GM21825 (cell line): ENCODE measurements at regions not wholly inside any gene's neighbourhood (a gene's known extent, or its start where the extent isn't known, plus 50 kb on each side); places are given as distances from the start of the nearest gene placed in this dataset.
"Not testable (repeated sequence)": the region's sequence is repeated elsewhere in the genome, so short reads cannot be mapped to it uniquely, and the experiment has no call there.

ENCODE experiments used
- ATAC-seq: cut with Tn5 transposase; IDR thresholded peaks from one replicate; pipeline ENCODE4 v1.9.1; 2021; ENCODE audit warnings: mild to moderate bottlenecking, moderate library complexity; ENCODE audit not compliant: unreplicated experiment

- ATAC-seq = not testable (repeated sequence)
Measured at GRCh38 chr10:27347827-27348207, 107.2 kb upstream of the ACBD5 start.

- peak; percentile 51 for ATAC-seq
Measured at GRCh38 chr10:27345455-27345920, 104.9 kb upstream of the ACBD5 start.

- peak; percentile 79 for ATAC-seq
Measured at GRCh38 chr10:27344568-27345454, 104.2 kb upstream of the ACBD5 start.

GRCh38 chr10:27341001-27341400, 100.4 kb upstream of the ACBD5 start:
- ATAC-seq = no peak

- ATAC-seq = not testable (repeated sequence)
Measured at GRCh38 chr10:27335246-27335645, 94.6 kb upstream of the ACBD5 start.

- ATAC-seq = no peak
Measured at GRCh38 chr10:27330074-27330473, 89.5 kb upstream of the ACBD5 start.

DNA sequence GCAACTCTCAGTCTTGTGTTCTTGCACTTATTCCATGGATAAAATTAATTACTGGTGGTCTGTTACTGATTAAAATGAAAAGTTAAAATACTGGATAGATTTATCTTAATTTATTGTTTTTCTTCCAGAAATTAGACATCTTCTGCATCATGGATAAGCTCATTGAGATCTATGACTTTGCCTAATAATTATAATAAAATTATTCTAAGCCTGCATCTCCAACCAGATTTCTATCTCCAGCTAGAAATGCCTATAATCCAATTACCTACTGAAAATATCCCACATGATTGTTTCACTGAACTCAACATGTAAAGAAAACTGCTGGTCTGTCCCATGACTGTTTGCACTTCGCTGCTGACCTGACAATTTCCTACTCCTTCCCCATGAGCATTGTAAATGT, 88.3 kb upstream of the ACBD5 start:
- no peak for ATAC-seq

- ATAC-seq = not testable (repeated sequence)
Measured at GRCh38 chr10:27326748-27327147, 86.2 kb upstream of the ACBD5 start.

DNA sequence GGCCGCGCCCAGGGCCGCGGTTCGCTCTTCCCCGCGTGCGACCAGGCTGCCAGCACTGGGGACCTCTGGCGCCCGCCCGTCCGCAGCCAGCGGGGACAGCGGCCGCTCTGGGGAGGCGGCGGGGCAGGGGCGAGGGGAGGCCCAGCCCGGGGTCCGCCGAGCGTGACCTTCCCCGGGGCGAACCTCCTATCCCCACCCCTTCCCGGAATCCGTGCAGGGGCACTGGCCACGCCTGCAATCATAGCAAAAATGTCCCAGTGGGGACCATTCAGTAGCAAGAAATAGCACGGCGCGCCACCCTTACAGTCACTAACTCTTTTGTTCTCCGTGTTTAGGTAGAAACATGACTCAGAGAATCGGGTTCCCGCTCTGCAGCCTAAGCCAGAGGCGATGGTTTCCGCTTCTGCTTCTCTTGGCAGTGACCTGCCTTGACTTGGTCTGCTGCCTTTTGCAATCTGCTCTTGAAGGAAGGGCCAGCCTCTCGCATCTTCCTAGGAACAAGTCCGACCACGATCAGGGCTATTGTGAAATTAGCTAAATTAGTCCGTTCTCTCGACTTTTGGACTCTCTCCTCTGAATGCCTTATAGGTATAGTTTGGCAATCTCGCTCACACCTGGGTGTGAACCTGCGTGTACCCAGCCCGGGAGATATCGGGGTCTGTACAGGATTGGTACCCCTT, 79.3 kb upstream of the ACBD5 start:
- peak; percentile 61 for ATAC-seq

GRCh38 chr10:27319139-27319538, 78.5 kb upstream of the ACBD5 start:
- not testable (repeated sequence) for ATAC-seq

DNA sequence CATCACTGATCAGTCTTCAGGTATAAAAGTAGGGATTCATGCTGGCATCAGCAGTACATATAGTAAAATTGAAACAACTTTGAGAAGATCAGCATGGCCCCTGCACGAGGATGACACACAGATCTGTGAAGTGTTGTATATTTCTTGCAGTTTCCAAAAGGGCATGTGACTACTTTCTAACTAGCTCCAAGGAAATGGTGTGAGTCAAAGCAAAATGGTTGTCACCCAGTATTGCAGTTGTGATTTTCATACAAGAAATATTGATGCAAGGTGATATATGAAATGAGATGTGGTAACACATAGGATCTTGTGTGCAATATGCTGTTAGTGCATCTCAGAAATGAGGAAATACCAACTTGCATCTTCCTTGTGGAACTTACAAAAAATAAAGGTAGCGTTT, 74.5 kb upstream of the ACBD5 start:
- not testable (repeated sequence) for ATAC-seq

DNA sequence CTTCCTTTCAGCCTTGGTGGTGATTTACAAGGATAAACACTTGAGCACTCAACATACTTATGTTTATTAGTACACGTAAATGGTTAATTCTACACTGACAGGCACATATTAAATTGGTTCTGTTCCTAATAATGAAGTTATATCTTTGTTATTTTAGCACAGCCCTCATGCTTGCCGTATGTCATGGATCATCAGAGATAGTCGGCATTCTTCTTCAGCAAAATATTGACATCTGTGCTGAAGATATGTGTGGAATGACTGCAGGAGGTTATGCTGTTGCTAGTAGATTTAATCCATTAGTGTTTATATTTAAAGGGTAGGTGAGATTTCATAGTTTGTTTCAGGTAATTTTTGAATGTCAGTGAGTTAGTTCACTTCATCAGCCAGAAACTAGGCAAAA, 73.0 kb upstream of the ACBD5 start:
- not testable (repeated sequence) for ATAC-seq

GRCh38 chr10:27312854-27313253, 72.3 kb upstream of the ACBD5 start:
- ATAC-seq = no peak

GRCh38 chr10:27311809-27312208, 71.2 kb upstream of the ACBD5 start:
- ATAC-seq = not testable (repeated sequence)

DNA sequence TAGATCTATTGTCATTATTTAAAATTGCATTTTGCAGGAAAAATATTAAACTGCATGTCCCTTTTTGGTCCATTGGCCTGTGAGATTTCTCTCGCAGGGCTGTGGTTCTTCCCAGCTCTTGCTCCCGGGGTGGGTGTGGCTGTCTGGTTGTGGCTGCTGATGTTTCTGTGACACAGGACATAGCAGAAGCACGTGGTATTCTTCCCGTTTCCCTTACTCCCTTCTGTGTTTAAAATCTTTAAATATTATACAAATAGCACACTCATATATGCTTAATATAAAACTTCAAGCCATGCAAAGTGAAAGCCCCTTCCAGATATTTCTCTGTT, 57.9 kb upstream of the ACBD5 start:
- not testable (repeated sequence) for ATAC-seq

DNA sequence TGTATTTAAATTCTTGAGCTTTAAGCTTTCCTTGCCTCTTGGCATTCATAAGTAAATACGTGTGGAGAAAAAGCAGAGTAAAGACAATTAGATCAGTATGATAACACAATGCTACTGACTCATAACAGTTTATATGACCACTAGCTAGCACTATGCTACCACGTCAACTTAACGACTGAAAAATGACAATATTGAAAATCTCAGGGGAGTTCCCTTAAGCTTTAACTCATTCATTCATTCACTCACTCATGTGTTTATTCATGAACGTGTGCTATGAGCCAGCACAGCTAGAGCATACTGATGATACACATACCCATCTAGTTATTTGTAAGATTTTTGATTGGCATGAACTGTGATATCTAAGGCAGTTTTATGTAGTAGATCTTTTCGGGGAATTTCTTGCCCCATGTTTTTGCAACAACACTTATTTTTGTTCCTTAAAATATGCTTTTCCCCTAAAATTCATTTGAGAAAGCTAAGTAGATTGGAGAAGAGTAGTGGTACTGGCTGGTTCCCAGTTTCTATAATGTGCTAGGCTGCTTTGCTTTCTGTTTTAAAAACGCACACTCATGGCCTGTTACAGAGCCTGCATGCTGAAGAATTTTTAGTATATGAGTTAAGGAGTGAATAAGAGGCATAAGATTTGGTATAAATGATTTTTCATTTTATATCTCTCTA, 57.4 kb upstream of the ACBD5 start:
- ATAC-seq = no peak

GRCh38 chr10:27296285-27296684, 55.7 kb upstream of the ACBD5 start:
- not testable (repeated sequence) for ATAC-seq

GRCh38 chr10:27291253-27291895, 50.8 kb upstream of the ACBD5 start:
- not testable (repeated sequence) for ATAC-seq
